Peyer's patch (tissue), 4 donors: ENCODE measurements at regions not wholly inside any gene's neighbourhood (a gene's known extent, or its start where the extent isn't known, plus 50 kb on each side); places are given as distances from the start of the nearest gene placed in this dataset.

ENCODE experiments used
- CTCF ChIP-seq, 6 experiments: fragments of 450-650 bp in 4 of 6; fragments of 200-600 bp in 2 of 6; sonication (generic) in 1 of 6; IDR thresholded peaks; one replicate each; pipeline ENCODE4 v1.5.1; 2017 to 2019; ENCODE audit warnings: antibody characterized with exemption in 6 of 6, mild to moderate bottlenecking in 3 of 6, moderate library complexity in 1 of 6
- POLR2A ChIP-seq, 2 donors: fragments of 450-650 bp; IDR thresholded peaks; one replicate each; pipeline ENCODE4 v1.5.1; 2017; ENCODE audit warnings: antibody characterized with exemption in 2 of 2, mild to moderate bottlenecking in 2 of 2, moderate library complexity in 2 of 2

- peak in 1 of 2 donors; percentile 38 for TF ChIP-seq POLR2A (IDR thresholded peaks at IDR 0.05)
- no peak for TF ChIP-seq CTCF (IDR thresholded peaks at IDR 0.05)
Observed at GRCh38 chr2:105449076-105449475, 50.2 kb upstream of the FHL2 start.
